GM18502 (cell line): ENCODE measurements at regions not wholly inside any gene's neighbourhood (a gene's known extent, or its start where the extent isn't known, plus 50 kb on each side); places are given as distances from the start of the nearest gene placed in this dataset.

Experiments used
- ATAC-seq: cut with Tn5 transposase; IDR thresholded peaks from one replicate; pipeline ENCODE4 v1.9.1; 2021; ENCODE audit warnings: mild to moderate bottlenecking; ENCODE audit not compliant: unreplicated experiment, poor library complexity

DNA sequence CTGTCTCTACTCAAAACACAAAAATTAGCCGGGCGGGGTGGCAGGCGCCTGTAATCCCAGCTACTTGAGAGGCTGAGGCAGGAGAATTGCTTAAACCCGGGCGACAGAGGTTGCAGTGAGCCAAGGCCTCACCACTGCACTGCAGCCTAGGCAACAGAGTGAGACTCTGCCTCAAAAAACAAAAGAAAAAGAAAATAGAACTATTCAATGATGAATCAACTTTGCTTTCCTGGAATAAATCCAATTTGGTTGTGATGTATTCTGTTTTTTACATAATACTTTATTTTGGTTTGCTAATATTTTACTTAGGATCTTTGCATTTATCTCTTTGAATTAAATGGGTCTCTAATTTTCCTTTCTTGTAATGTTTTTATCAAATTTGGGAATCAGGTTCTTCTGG is 86.3 kb upstream of the MBOAT2 start:
- ATAC-seq: no peak

DNA sequence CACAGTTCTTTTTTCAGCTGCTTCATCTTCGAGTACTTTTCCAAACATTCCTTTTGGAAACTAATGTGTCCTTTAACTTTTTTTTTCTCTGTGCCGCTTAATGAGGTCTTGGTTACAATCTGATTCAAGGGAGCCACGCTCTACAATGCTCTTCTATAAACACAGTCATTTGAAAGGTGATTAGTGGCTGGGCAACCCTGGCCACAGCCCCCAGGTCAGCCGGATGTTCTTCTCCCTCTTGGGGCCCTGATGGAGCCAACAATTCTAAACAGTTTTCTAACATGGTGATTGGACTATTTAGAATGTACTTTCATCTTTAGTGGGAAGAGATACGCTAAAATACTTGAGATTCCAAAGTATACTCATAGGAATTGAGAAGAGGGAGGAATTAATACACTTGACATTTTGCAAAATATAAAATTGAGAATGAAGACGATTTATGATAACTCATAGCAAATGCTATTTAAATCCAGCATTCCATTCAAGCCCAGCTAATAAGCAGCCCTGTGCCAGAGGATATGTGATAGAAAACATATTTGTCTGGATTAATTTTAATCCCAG is 83.7 kb upstream of the MBOAT2 start:
- ATAC-seq: no peak

DNA sequence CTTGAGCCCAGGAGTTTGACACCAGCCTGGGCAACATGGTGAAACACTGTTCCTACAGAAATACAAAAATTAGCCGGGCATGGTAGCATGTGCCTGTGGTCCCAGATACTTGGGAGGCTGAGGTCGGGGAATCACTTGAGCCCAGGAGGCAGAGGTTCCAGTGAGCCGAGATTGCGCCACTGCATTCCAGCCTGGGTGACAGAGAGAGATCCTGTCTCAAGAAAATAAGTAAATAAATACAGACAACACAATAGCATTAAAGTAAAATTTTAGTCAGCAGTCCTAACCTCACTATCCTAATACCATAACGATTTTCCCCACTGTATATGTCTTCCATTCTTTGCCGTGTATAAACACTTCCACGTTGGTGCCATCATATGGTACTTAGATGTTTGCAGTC is 83.0 kb upstream of the MBOAT2 start:
- ATAC-seq: no peak

DNA sequence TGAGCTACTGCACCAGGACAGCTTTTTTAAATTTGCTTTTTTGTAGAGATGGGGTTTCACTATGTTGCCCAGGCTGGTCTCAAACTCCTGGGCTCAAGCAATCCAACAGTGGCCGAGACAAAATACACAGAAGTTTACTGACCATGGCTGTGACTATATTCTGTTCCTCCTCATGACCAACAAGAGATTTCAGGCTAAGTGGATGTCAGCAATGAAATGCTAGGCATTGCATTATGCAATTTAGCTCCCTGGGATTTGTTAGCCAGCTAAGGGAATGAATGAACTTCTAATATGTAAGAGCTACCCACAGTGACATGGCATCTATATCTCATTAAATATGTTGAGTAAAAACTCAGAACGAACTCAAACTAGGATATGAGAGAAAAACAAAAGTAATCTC is 81.9 kb upstream of the MBOAT2 start:
- no peak for ATAC-seq

DNA sequence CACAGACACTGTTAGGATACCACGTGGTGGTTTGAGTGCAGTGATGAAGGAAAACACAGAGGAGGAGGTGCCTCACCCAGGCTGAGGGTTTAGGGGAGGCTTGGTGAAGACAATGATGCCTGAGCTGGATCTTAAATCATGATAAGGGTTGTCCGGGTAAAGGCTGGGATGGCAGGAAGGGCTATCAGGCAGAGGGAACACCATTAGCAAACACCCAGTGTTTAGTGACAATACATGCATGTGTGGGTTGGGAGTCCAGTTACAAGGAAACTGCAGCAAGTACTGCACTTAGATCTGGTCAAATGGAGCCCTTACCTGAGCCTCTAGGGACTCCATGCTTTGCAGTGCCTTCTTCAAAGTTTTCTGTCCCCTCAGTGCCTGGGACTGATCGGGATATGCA is 79.8 kb upstream of the MBOAT2 start:
- no peak for ATAC-seq

DNA sequence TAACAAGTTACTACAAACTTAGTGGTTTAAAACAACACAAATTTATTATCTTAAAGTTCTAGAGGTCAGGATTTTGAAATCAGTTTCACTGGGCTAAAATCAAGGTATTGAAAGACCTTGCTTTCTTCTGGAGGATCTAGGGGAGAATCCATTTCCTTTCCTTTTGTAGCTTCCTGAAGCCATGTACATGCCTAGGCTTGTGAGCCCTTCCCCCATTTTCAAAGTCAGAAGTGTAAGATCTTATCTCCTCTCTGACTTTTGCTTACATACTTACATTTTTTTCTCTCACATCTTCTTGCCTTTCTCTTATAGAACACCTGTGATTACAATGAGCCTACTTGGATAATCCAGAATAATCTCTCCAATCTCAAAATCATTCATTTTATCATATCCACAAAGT is 78.7 kb upstream of the MBOAT2 start:
- ATAC-seq: no peak

DNA sequence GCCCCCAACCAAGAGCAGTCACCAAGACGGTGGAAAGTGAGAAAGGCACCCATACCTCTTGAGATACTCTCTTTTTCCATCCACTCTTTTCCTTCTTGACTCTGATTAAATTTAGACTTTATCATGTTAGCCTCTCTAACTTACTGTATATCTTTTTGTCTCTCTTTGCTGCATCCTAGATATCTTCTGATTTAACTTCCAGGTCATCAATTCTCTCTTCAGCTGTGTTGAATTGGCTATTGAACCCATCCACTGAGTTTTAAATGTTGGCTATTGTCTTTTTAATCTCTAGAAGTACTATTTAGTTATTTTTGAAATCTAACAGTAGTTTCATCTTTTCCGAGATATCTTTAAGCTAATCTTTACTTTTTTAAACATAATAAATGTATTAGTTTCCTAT is 78.3 kb upstream of the MBOAT2 start:
- no peak for ATAC-seq

DNA sequence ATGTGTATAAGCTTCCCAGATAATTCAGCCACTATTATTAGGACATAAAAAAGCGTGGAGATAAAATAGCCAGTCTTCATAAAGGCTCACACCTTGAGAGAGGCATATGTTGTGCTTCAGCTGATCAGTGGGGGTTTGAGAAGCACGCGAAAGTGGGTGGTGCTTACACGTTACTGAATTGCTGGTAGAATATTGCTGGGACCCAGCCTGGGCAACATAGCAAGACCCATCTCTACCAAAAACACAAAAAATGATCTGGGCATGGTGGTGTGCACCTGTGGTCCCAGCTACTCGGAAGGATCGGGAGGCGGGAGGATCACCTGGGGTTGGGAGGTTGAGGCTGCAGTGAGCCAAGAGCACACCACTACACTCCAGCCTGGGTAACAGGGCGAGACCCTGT is 74.9 kb upstream of the MBOAT2 start:
- no peak for ATAC-seq

DNA sequence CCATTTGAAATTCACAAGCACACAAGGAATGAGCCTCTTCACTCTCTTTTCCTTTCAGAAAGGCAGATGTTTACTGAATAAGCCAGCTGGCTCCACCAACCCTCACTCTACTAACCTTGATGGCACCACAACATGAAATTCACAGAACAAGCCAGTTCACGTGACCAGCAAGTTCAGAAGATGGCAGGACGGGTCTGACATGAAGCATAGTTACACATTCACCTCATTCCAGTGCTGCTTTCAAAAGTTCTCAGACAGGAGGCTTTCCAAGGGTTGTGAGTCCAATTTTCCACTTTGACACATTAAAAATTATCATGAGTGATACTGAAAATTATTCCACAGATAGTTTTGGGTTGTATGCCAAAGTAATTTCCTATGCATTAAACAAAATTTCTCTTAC is 74.2 kb upstream of the MBOAT2 start:
- no peak for ATAC-seq

DNA sequence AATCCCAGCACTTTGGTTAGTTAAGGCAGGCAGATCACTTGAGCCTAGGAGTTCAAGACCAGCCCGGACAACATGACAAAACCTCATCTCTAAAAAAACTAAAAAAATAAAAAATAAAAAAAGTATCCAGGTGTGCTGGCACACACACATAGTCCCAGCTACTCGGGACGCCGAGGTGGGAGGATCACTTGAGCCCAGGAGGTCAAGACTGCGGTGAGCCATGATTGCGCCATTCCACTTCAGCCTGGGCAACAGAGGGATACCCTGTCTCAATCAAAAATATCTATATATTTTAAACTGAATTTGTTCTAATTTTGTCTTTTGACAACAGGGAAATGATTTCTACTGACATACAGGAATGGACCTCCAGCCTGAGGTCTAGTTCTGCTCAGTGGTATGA is 73.3 kb upstream of the MBOAT2 start:
- no peak for ATAC-seq

DNA sequence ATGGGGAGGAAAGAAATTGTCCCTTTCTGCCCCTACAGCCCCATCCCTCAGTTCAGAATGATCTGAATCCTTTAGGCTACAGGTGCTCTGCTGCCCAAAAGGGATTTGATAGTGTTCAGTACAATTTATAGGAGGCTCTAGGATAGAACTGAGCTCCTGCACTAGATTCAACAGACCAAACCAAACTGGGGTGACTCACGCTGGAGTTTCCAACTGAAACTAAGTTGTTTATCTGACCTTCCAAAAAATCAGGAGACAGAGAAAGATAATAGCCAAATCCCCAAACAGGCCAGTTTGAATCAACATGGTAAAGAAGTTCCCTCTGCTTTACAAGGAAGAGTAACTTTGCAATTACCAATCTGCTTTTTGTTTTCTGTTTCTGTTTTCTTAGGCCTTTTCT is 72.7 kb upstream of the MBOAT2 start:
- ATAC-seq: no peak

DNA sequence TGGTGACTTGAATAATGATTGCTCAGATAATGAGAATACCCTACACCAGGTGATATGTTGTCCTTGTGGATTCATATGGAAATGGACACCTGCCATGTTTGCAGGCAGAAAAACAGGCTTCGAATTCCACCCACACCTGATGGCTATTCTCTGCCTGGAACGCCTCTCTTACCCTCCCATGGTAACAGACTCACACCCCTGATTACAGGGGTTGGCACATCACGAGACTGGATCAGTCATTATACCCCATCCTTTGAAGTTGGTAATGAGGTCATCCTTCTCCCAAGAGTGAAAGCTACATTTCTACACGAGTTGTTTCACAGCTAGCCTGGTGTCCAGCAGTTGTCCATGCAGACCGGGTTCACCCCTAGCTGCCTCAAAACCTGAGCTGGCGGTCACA is 71.4 kb upstream of the MBOAT2 start:
- no peak for ATAC-seq

DNA sequence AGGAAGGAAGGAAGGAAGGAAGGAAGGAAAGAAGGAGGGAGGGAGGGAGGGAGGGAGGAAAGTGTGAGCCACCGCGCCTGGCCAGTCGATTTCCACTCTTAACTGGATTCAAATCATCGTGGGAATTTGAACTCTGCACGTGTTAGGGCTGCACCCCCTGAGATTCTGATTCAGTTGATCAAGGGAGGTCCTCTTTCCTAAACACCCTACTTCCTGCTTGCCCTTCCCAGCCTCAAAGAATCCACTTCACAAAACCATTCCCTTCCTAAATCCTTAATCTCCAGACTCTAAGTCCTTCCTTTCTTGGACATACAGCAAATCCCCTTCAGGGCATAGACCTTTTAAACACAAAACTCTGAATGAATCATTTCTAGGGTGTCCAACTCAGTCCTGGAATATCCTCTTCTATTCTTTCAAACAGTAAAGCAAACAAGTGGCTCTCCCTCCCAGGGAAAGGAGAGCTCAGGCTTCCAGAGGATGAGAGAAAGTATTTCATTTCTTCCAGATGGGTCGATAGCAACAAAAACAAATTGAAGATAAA is 68.2 kb upstream of the MBOAT2 start:
- no peak for ATAC-seq

DNA sequence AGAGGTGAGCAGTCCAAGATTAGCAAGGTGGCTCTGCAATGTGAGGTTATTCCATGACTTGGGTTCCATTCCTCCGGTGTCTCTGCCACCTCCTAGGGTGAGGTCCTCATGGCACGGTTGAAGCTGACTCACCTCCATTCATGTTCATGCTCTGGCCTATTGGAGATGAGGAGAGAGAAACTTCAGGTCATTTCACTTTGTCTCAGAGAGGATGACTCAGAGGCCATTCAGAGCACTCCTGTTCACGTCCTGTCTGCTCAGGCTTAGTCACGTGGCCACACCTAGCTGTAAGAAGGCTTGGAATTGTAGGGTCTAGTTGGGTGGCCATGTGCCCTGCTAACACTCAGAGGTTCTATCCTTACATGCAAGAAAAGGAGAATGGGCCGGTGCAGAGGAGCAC is 67.5 kb upstream of the MBOAT2 start:
- no peak for ATAC-seq

DNA sequence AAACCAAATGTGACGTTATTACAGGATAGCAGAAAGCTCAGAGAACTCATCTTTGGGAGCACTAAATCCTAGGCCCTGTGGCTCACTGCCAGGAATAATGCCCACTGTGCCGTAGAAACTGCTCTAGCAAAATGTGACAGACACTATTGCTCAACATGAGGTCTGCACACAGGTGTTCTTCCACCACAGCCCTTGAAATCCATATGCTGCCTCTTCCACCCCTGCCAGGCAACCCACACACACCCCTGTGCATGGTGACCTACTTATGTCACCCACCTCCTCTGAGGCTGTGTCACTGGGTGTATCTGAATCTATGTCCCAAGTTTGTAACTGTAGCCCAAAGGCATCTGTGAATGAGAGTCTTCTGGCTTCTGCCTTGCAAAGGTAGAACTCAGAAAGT is 66.1 kb upstream of the MBOAT2 start:
- no peak for ATAC-seq

DNA sequence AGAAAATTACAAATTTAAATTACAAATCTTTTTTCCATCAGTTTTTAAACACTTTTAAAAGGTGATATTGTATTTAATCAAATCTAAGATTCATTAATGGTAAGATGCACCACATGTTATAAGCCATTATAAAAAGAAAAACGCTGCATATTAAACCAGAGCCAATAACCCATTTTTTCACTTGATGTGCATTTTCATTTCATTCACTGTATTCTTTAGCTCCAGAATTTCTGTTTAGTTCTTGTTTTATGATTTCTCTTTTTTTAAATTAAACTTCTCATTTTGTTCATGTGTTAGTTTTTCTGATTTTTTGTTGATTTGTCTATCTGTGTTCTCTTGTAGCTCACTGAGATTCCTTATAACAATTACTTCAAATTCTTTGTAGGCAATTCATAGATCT is 62.4 kb upstream of the MBOAT2 start:
- ATAC-seq: no peak

DNA sequence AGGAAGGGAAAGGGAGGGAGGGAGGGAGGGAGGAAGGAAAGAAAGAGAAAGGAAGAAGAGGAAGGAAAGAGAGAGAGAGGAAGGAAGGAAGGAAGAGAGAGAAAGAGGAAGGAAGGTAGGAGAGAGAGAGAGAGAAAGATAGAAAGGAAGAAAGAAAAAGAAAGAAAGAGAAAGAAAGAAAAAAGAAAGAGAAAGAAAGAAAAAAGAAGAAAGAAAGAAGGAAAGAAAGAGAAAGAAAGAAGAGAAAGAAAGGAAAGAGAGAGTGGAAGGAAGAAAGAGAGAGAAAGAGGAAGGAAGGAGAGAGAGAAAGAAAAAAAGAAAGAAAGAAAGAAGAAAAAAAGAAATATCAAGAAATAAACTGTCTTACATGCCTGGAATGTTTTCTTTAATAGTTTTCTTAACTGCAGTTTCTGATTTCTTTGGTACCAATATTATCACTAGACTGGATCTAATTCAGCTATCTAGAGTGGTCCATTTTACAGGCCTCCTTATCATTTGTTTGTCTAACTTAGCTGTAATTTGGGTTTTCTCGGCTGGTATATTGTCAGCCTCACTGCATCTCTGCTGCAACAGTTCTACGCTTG is 59.6 kb upstream of the MBOAT2 start:
- ATAC-seq: no peak

DNA sequence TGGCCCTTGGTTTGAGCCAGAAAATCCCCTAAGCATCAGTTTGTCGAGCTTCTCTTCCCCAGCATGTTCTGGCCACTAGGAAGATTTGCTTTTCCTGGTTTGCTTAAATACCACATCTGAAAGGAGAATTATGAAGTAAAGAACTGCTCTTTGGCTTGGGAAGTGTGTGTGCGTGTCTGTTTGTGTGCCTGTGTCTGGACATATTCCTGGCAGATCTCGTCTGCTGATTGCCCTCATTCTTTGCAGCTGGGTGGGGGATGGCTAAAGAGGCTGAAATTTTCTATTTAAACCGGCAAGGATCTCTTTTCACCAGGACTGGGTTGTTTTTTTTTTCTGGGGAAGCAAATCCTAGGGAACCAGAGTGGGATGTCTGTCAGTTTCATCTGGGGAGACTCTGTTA is 57.3 kb upstream of the MBOAT2 start:
- no peak for ATAC-seq

DNA sequence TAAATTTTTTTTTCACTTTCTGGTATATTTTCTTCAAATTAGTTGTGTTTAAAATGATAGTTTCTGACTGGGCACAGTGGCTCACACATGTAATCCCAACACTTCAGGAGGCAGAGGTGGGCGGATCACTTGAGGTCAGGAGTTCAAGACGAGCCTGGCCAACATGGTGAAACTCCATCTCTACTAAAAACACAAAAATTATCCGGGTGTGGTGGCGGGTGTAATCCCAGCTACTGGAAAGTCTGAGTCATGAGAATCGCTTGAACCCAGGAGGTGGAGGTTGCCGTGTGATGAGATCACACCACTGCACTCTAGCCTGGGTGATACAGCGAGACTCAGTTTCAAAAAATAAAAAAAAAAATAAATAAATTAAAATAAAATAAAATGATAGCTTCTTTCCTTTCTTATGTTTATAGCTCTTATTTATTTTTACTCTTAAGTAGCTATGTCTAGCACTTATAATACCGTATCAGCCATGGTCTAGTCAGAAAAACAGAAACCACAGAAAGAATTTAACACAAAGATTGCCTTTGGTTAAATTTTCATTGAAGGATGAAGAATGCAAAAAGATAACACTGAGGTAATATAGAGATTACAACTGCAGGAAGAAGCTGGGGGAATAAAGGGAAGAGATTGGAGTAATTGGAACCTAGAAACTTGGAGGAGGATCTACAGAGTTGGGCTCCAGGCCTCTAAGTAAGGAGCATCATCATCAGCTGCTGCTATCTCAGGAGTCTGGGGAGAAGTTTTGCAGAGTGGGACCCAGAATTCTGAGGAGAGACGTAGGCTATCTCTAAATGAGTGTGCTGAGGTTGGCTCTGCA is 54.7 kb upstream of the MBOAT2 start:
- ATAC-seq: no peak

DNA sequence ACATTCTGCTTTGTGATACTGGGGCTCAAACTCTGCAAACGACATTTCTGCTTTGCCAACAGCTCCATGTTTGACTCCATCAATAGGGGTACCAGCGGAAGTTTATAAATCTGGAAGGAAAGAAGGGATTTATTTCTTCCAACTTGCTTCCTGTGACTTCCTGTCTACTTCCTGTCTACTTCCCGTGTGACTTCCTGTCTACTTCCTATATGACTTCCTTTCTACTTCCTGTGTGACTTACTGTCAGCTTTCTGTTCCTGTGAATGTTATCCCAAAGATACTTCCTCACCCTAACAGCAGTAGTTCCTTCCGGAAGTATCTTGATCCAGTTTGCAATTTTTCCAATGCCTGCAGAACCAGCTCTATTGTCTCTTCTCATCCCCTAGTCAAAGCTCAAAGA is 52.0 kb upstream of the MBOAT2 start:
- ATAC-seq: no peak

DNA sequence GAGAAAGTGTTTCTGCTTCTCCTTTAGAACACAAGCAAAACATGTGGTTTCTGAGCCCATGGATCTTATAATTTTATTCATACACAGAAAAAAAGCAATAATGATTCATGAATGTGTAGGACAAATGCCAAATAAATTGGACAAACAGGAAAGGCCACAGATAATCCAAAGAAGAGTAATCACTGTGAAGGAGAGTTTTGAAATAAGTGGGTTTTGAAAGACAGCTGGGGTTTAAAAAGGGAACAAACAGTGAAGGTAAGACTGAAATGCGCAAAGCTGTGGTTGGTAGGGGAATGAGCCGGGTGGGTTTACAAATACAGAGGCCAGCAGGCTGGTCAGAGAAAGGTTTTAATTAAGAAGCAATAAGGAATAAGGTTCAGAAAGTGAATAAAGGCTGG is 50.0 kb upstream of the MBOAT2 start:
- no peak for ATAC-seq
